ENCODE measurements at regions not wholly inside any gene's neighbourhood (a gene's known extent, or its start where the extent isn't known, plus 50 kb on each side); places are given as distances from the start of the nearest gene placed in this dataset.
A peak's percentile ranks its signal among the peaks of the same experiment; 100 is the strongest.
"Not testable (repeated sequence)": the region's sequence is repeated elsewhere in the genome, so short reads cannot be mapped to it uniquely, and the experiment has no call there.

- TF ChIP-seq TCF4 (CRISPR knock-in tag; IDR thresholded peaks at IDR 0.05; ENCODE audit: borderline replicate concordance) (no peak), ESRRG (CRISPR knock-in tag; IDR thresholded peaks at IDR 0.05) (no peak), PPARA (CRISPR knock-in tag; IDR thresholded peaks at IDR 0.05; ENCODE audit: borderline replicate concordance) (no peak)
Measured at GRCh38 chr1:199834711-199835110, 192.8 kb upstream of the NR5A2 start (continued).

GRCh38 chr1:199836430-199836829 is 191.1 kb upstream of the NR5A2 start:
- no peak for ATAC-seq

GRCh38 chr1:199837321-199837720 is 190.2 kb upstream of the NR5A2 start:
- TF ChIP-seq CSRNP3 (CRISPR knock-in tag; IDR thresholded peaks at IDR 0.05): no peak
- no peak for TF ChIP-seq ARNTL (CRISPR knock-in tag; IDR thresholded peaks at IDR 0.05; ENCODE audit: borderline replicate concordance, low read depth)
- no peak for TF ChIP-seq ZFP3 (CRISPR knock-in tag; IDR thresholded peaks at IDR 0.05)
- no peak for TF ChIP-seq TCF4 (CRISPR knock-in tag; IDR thresholded peaks at IDR 0.05; ENCODE audit: borderline replicate concordance)
- no peak for TF ChIP-seq ZNF8 (CRISPR knock-in tag; IDR thresholded peaks at IDR 0.05)
- no peak for TF ChIP-seq TOX (CRISPR knock-in tag; IDR thresholded peaks at IDR 0.05; ENCODE audit: borderline replicate concordance)
- TF ChIP-seq OSR1 (CRISPR knock-in tag; IDR thresholded peaks at IDR 0.05): no peak
- TF ChIP-seq PATZ1 (CRISPR knock-in tag; IDR thresholded peaks at IDR 0.05; ENCODE audit: borderline replicate concordance): no peak
- no peak for TF ChIP-seq CREB5 (CRISPR knock-in tag; IDR thresholded peaks at IDR 0.05; ENCODE audit: low read depth)
- no peak for TF ChIP-seq ZNF565 (CRISPR knock-in tag; conservative IDR thresholded peaks at IDR 0.05; ENCODE audit: low read depth)
- TF ChIP-seq ESRRG (CRISPR knock-in tag; IDR thresholded peaks at IDR 0.05): no peak
- no peak for TF ChIP-seq ZNF70 (CRISPR knock-in tag; IDR thresholded peaks at IDR 0.05)
- TF ChIP-seq RARB (CRISPR knock-in tag; IDR thresholded peaks at IDR 0.05): no peak
- no peak for TF ChIP-seq CSDC2 (CRISPR knock-in tag; IDR thresholded peaks at IDR 0.05)
- TF ChIP-seq SNAI2 (CRISPR knock-in tag; IDR thresholded peaks at IDR 0.05): no peak
- TF ChIP-seq ZFP30 (CRISPR knock-in tag; IDR thresholded peaks at IDR 0.05): no peak
- TF ChIP-seq GLIS3 (CRISPR knock-in tag; IDR thresholded peaks at IDR 0.05): no peak
- no peak for TF ChIP-seq BACH2 (CRISPR knock-in tag; IDR thresholded peaks at IDR 0.05; ENCODE audit: borderline replicate concordance)
- ATAC-seq: no peak

More at GRCh38 chr1:199836430-199836829, 191.1 kb upstream of the NR5A2 start:
- TF ChIP-seq ESRRG (CRISPR knock-in tag; IDR thresholded peaks at IDR 0.05): no peak
- TF ChIP-seq ZNF8 (CRISPR knock-in tag; IDR thresholded peaks at IDR 0.05): no peak
- TF ChIP-seq CSDC2 (CRISPR knock-in tag; IDR thresholded peaks at IDR 0.05): no peak
- TF ChIP-seq TSHZ2 (CRISPR knock-in tag; IDR thresholded peaks at IDR 0.05): no peak

- not testable (repeated sequence) for ATAC-seq
Measured at GRCh38 chr1:199839608-199840007, 187.9 kb upstream of the NR5A2 start.

GRCh38 chr1:199843096-199843495 is 184.4 kb upstream of the NR5A2 start:
- ATAC-seq: not testable (repeated sequence)
- peak; percentile 72 for TF ChIP-seq ZNF8 (CRISPR knock-in tag; IDR thresholded peaks at IDR 0.05)
